ENCODE measurements at regions not wholly inside any gene's neighbourhood (a gene's known extent, or its start where the extent isn't known, plus 50 kb on each side); places are given as distances from the start of the nearest gene placed in this dataset.

DNA sequence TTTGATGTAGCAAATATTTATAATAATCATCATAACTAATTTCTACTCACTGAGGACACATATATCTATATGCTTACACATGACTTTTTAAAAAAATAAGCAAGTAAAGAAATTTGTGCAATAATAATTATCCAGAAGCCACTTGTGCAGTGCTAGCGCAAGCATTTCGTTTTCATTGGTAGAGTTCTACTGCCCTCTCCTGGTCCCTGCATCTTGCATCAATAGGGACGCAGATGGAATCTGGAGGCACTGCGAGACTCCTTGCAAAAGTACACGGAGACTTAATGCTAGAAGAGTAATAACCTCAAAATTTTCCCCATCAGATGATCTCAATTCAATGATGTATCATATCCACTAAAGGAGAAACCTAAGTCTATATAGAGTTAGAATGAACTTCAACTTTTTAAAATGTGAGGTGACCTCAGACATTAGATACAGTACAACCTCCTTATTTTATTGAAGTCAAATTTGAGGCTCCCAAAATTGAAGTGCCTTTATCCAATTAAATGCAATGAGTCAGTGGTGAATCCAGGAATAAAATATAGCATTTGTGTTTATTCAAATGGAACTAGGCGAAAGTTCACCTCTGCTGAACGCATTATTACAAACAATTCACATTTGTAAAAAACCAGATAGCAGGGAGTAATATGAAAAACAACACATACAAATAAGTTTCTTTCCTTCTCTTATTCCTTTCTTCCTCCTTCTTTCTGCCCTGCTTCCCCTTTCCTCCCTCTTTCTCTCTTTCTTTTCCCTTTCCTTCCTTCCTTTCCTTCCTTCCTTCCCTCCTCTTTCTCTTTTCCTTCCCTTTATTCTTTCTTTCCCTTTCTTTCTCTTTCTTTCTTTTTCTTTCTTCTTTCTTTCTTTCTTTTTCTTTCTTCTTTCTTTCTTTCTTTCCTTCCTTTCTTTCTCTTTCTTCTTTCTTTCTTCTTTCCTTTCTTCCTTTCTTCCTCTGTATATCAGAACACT, 450.0 kb downstream of the ANKRD50 start:
- peak; percentile 69 to 97 (median 92) for ATAC-seq
- WGBS, 2 donors: 11 to 12% methylated on average over 7 of the region's 7 CpGs

GRCh38 chr4:124265701-124266100, 446.8 kb downstream of the ANKRD50 start:
- H3K4me1 ChIP-seq: no peaks in the 10 kb centered on the region
- WGBS, 2 donors: 47 to 68% methylated on average over 1 of the region's 1 CpG
- no peak overlapping the region for H3K27ac ChIP-seq
- TF ChIP-seq, protein P1, sequence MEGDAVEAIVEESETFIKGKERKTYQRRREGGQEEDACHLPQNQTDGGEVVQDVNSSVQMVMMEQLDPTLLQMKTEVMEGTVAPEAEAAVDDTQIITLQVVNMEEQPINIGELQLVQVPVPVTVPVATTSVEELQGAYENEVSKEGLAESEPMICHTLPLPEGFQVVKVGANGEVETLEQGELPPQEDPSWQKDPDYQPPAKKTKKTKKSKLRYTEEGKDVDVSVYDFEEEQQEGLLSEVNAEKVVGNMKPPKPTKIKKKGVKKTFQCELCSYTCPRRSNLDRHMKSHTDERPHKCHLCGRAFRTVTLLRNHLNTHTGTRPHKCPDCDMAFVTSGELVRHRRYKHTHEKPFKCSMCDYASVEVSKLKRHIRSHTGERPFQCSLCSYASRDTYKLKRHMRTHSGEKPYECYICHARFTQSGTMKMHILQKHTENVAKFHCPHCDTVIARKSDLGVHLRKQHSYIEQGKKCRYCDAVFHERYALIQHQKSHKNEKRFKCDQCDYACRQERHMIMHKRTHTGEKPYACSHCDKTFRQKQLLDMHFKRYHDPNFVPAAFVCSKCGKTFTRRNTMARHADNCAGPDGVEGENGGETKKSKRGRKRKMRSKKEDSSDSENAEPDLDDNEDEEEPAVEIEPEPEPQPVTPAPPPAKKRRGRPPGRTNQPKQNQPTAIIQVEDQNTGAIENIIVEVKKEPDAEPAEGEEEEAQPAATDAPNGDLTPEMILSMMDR (IDR thresholded peaks at IDR 0.05): no peak
- H3K4me3 ChIP-seq: no peak overlapping the region
- intact Hi-C loops (cut with DNase I): no loop called here
- H3K36me3 ChIP-seq: no peaks in the 10 kb centered on the region
- no peaks in the 10 kb centered on the region for H3K9me3 ChIP-seq
- peaks cover 0 to 7% (median 0%) of the 10 kb centered on the region in 4 donors for H3K27me3 ChIP-seq
- no peak for DNase-seq
- no peak for FAIRE-seq
- ATAC-seq: no peak

More for the DNA sequence above, 450.0 kb downstream of the ANKRD50 start:
- Histone ChIP-seq H3K4me3 (no peak overlapping the region), H3K27ac (no peak overlapping the region), H3K36me3 (no peaks in the 10 kb centered on the region), H3K4me1 (no peaks in the 10 kb centered on the region), H3K27me3 (peaks cover 0 to 7% (median 0%) of the 10 kb centered on the region in 4 donors), H3K9me3 (no peaks in the 10 kb centered on the region)
- intact Hi-C loops (cut with DNase I): no loop called here
- DNase-seq (peak in 3 of 6 donors; percentile 34 to 72 (median 35)), FAIRE-seq (no peak)
- TF ChIP-seq, protein P1 (IDR thresholded peaks at IDR 0.05): peak; percentile 40 to 61 (median 56)

DNA sequence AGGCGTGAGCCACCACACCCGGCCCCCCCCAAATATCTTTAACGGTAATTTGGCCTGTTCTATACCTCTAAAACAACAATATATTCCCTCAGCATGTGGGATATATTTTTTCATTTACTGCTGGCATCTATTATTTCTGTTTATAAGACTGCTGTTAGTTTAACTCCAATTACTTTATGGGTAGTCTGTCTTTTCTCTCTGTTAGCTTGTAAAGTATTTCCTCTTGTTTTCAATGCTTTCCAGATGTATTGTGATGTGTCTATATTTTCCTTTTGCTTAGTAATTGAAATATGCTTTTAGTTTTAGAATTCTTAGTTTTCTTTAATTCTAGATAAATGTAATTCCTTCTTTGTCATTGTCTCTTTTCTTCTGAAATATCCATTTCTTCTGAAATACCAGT, 445.8 kb downstream of the ANKRD50 start:
- TF ChIP-seq, protein P1 (IDR thresholded peaks at IDR 0.05): no peak
- no peaks in the 10 kb centered on the region for H3K9me3 ChIP-seq
- ATAC-seq (no peak), FAIRE-seq (no peak), DNase-seq (no peak)
- peaks cover 0 to 2% (median 0%) of the 10 kb centered on the region in 4 donors for H3K27me3 ChIP-seq
- H3K4me1 ChIP-seq: no peaks in the 10 kb centered on the region
- no peak overlapping the region for H3K27ac ChIP-seq
- H3K4me3 ChIP-seq: no peak overlapping the region
- intact Hi-C loops (cut with DNase I): no loop called here
- H3K36me3 ChIP-seq: no peaks in the 10 kb centered on the region
- 60 to 75% methylated on average over 3 of the region's 3 CpGs for WGBS, 2 donors

- H3K9me3 ChIP-seq: no peaks in the 10 kb centered on the region
- no peaks in the 10 kb centered on the region for H3K4me1 ChIP-seq
- FAIRE-seq (no peak), DNase-seq (no peak), ATAC-seq (no peak)
- H3K36me3 ChIP-seq: no peaks in the 10 kb centered on the region
- TF ChIP-seq, protein P1 (IDR thresholded peaks at IDR 0.05): no peak
- H3K27ac ChIP-seq: no peak overlapping the region
- no peak overlapping the region for H3K4me3 ChIP-seq
- no peaks in the 10 kb centered on the region for H3K27me3 ChIP-seq
- intact Hi-C loops (cut with DNase I): no loop called here
These were observed 436.1 kb downstream of the ANKRD50 start for GRCh38 chr4:124276461-124276860.

GRCh38 chr4:124277691-124278090, 434.8 kb downstream of the ANKRD50 start:
- no peak for ATAC-seq
- no peaks in the 10 kb centered on the region for H3K27me3 ChIP-seq
- H3K4me1 ChIP-seq: no peaks in the 10 kb centered on the region
- intact Hi-C loops (cut with DNase I): no loop called here
- no peak for DNase-seq
- no peak overlapping the region for H3K27ac ChIP-seq
- TF ChIP-seq, protein P1 (IDR thresholded peaks at IDR 0.05): no peak
- no peak for FAIRE-seq
- H3K9me3 ChIP-seq: no peaks in the 10 kb centered on the region
- no peak overlapping the region for H3K4me3 ChIP-seq
- WGBS, 2 donors: 88 to 94% methylated on average over 2 of the region's 2 CpGs
- no peaks in the 10 kb centered on the region for H3K36me3 ChIP-seq

Data from pancreas (tissue), 10 donors.